ENCODE measurements at regions not wholly inside any gene's neighbourhood (a gene's known extent, or its start where the extent isn't known, plus 50 kb on each side); places are given as distances from the start of the nearest gene placed in this dataset.

GRCh38 chr18:78676622-78677482 is 302.8 kb upstream of the SALL3 start:
- no peak for DNase-seq

- DNase-seq, result no peak
Observed at GRCh38 chr18:78677483-78678317, 301.9 kb upstream of the SALL3 start.

GRCh38 chr18:78678318-78678695 is 301.3 kb upstream of the SALL3 start:
- no peak for DNase-seq

GRCh38 chr18:78679031-78679430 is 300.6 kb upstream of the SALL3 start:
- no peak for DNase-seq

- DNase-seq, result no peak
Observed at GRCh38 chr18:78679613-78680260, 299.9 kb upstream of the SALL3 start.

- no peak for DNase-seq
Observed at GRCh38 chr18:78681396-78681795, 298.2 kb upstream of the SALL3 start.

- DNase-seq, result no peak
Observed at GRCh38 chr18:78681934-78682333, 297.7 kb upstream of the SALL3 start.

GRCh38 chr18:78682716-78683115 is 296.9 kb upstream of the SALL3 start:
- no peak for DNase-seq

GRCh38 chr18:78683191-78684010 is 296.2 kb upstream of the SALL3 start:
- DNase-seq, result no peak

GRCh38 chr18:78685250-78685979 is 294.2 kb upstream of the SALL3 start:
- no peak for DNase-seq

GRCh38 chr18:78685980-78686530 is 293.6 kb upstream of the SALL3 start:
- no peak for DNase-seq

- no peak for DNase-seq
Observed at GRCh38 chr18:78686976-78687685, 292.5 kb upstream of the SALL3 start.

- DNase-seq, result no peak
Observed at GRCh38 chr18:78687736-78688135, 291.9 kb upstream of the SALL3 start.

GRCh38 chr18:78688249-78688648 is 291.4 kb upstream of the SALL3 start:
- no peak for DNase-seq

GRCh38 chr18:78688916-78689315 is 290.7 kb upstream of the SALL3 start:
- DNase-seq, result no peak

- no peak for DNase-seq
Observed at GRCh38 chr18:78689606-78690005, 290.0 kb upstream of the SALL3 start.

GRCh38 chr18:78692105-78692504 is 287.5 kb upstream of the SALL3 start:
- DNase-seq, result peak; percentile 21

- no peak for DNase-seq
Observed at GRCh38 chr18:78693429-78693828, 286.2 kb upstream of the SALL3 start.

- DNase-seq, result no peak
Observed at GRCh38 chr18:78696698-78697435, 282.8 kb upstream of the SALL3 start.

GRCh38 chr18:78697446-78697845 is 282.2 kb upstream of the SALL3 start:
- no peak for DNase-seq
